Esophagus muscularis mucosa (tissue), 4 donors: ENCODE measurements at regions not wholly inside any gene's neighbourhood (a gene's known extent, or its start where the extent isn't known, plus 50 kb on each side); places are given as distances from the start of the nearest gene placed in this dataset.

Experiments used
- EP300 ChIP-seq: sonication (generic); formaldehyde crosslinking; IDR thresholded peaks from one replicate; pipeline ENCODE4 v1.6.1; 2017; ENCODE audit warnings: antibody characterized with exemption
- POLR2A ChIP-seq: fragments of 450-650 bp; IDR thresholded peaks from one replicate; pipeline ENCODE4 v1.6.1; 2017; ENCODE audit warnings: antibody characterized with exemption, moderate library complexity, mild to moderate bottlenecking, low read depth
- POLR2AphosphoS5 ChIP-seq, 2 donors: sonication (generic); formaldehyde crosslinking; IDR thresholded peaks; one replicate each; pipeline ENCODE4 v1.6.1; 2017; ENCODE audit warnings: antibody characterized with exemption in 2 of 2
- TF ChIP-seq, protein P1 (sequence below), 3 experiments: fragments of 200-600 bp in 2 of 3; fragments of 450-650 bp in 1 of 3; sonication (generic) in 2 of 3; IDR thresholded peaks; one replicate each; pipeline ENCODE4 v1.5.1; 2017 to 2019; ENCODE audit warnings: antibody characterized with exemption in 3 of 3, mild to moderate bottlenecking in 2 of 3, moderate library complexity in 1 of 3

DNA sequence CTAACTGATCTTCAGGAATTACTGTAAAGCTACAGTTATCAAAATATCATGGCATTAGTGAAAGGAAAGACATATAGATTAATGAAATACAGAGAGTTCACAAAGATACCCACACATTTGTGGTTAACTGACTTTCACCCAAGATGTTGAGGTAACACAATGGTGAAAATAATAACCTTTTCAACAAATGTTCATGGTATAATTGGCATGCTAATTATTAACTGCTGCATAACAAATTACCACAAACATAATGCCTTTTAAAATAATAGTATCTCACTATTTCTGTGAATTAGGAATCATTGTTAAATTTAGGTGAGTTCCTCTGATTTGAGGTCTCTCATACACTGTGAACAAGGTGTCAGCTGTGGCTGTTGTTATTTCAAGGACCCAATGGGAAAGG, 1493.1 kb upstream of the ACVR2A start:
- TF ChIP-seq, protein P1, sequence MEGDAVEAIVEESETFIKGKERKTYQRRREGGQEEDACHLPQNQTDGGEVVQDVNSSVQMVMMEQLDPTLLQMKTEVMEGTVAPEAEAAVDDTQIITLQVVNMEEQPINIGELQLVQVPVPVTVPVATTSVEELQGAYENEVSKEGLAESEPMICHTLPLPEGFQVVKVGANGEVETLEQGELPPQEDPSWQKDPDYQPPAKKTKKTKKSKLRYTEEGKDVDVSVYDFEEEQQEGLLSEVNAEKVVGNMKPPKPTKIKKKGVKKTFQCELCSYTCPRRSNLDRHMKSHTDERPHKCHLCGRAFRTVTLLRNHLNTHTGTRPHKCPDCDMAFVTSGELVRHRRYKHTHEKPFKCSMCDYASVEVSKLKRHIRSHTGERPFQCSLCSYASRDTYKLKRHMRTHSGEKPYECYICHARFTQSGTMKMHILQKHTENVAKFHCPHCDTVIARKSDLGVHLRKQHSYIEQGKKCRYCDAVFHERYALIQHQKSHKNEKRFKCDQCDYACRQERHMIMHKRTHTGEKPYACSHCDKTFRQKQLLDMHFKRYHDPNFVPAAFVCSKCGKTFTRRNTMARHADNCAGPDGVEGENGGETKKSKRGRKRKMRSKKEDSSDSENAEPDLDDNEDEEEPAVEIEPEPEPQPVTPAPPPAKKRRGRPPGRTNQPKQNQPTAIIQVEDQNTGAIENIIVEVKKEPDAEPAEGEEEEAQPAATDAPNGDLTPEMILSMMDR (IDR thresholded peaks at IDR 0.05), result no peak
- TF ChIP-seq POLR2AphosphoS5 (IDR thresholded peaks at IDR 0.05) (no peak), POLR2A (no peak), EP300 (no peak)
